ENCODE measurements at regions not wholly inside any gene's neighbourhood (a gene's known extent, or its start where the extent isn't known, plus 50 kb on each side); places are given as distances from the start of the nearest gene placed in this dataset.

GRCh38 chr13:104355041-104355670 lies 1288.9 kb upstream of the SLC10A2 start:
- TF ChIP-seq CTCF (IDR thresholded peaks at IDR 0.05; ENCODE audit: low read length) (no peak), EZH2 (IDR thresholded peaks at IDR 0.05; ENCODE audit: borderline replicate concordance, low read length) (no peak)
